Stimulated activated CD4-positive, alpha-beta T cell treated with anti-CD3 and anti-CD28 coated beads, Interleukin-2, amount 100 ng/mL, for 24 hours (primary cell): ENCODE measurements at regions not wholly inside any gene's neighbourhood (a gene's known extent, or its start where the extent isn't known, plus 50 kb on each side); places are given as distances from the start of the nearest gene placed in this dataset.

ENCODE experiments used
- DNase-seq, 2 donors: peaks; one replicate each; pipeline ENCODE4 v3.0.0-alpha.2; 2020

DNA sequence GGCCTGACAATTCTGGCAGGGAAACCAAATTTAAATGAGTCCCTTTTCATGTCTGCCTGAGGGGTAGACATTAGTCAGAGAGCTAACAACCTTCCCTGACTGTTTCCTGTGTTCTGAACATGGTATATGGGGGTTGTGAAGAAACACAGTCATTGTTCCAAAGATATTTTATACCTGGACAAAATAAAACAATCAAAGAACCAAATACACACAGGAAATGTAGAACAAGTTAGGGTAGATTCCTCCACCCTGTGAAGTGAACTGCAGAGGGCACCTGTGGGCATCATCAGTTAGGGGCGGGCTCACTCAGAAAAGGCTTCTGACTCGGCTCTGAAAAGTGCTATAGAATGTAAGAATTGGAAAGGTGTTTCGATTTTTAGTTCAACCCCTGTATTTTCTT, 231.9 kb upstream of the CADM1 start:
- DNase-seq, result no peak

GRCh38 chr11:115724666-115725065, 220.5 kb upstream of the CADM1 start:
- DNase-seq, result no peak

DNA sequence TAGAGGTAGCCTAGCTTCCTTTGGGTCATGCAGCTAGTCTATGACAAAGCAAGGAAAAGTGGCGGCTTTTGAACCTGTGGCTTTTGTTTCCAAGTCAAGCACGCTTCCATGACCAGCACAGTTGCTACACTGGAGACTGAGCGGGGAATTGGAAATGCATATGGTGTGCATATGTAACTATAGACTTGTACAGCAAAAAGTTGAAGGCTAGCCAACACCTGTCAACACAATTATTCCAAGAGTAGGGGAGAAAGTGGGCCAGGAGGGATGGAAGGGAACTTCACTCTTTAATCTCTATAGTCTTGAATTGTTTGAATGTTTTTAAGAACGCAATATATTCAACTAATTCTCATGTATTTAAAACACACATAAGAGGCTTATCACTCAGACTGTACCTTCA, 218.5 kb upstream of the CADM1 start:
- DNase-seq, result no peak

DNA sequence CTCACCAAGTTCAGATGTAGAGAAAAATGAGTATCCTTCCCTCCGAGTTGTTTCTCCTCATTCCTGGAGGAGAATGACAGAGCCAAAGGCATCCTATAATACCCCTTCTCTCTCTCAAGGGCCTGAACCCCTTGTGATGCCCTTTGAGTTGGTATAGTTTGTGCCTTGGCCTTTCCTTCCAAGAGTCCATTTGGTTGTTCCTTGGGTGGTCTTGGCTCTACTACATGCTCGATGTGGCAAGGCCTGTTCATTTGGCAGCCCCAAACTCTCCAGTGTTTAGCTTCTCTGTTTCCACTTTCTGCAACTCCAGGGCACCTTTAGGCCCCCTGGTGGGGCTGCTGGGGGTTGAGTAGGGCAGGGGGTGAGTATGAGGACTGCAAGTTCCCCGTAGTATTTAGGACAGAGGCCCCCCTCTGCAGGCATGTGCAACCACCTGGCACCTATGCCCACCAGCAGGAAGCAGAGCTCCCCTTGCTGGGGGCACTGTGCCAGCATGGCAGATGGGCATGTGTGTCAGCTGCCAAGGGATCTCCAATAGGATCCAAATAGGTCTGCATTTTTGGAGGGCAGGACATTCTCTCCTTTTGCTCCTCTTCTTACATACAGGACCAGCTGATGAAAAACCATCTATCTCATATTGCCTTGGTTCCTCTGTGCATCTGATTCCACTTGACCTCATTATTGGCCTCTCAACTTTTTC, 217.2 kb upstream of the CADM1 start:
- no peak for DNase-seq

DNA sequence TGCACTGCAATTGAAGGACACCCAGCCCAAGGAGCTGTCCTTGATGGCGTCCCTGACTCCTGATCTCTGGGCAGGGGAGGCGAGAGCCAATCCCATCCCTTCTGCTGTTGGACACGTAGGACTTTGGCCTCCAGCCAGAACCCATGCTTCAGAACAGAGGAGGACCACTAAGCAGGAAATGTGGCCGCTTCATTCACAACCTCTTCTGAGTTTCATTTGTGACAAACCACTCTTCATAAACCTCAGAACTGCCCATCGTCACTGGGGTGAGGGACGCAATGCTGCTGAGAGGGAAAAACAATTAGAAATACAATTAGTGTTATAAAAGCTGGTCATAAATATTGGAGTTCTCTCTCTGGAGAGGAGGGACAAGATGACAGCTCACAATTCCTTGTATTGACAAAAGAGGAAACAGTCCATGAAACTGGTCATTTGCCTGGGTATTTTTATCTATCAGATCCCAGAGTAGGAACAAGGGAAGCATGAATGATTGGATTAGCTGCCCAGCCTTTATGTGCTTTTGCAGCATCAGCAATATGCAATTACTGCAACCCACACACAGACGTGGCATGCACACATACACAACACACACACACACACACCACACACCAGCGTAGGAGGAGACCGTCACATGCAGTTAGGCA, 216.5 kb upstream of the CADM1 start:
- no peak for DNase-seq

DNA sequence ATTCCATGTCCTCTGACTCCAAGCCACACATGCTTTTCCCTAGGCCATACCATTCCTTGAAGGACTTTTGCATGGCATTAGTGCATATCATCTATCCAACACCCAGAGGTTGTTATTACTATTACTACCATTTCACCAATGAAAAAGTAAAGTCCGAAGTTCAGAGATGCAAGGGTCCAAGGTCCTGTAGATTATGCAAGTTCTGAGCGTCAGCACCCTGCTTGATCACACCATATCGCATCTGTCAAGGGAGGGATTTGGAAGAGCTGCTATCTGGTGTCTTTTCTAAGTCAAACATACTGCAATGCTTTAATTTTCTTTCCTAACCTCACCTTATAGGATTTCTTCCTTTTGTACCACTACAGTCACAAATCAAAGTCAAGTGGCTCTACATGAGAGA, 214.7 kb upstream of the CADM1 start:
- DNase-seq, result no peak

GRCh38 chr11:115718106-115718505, 213.9 kb upstream of the CADM1 start:
- no peak for DNase-seq

GRCh38 chr11:115716601-115717529, 212.7 kb upstream of the CADM1 start:
- no peak for DNase-seq

- no peak for DNase-seq
Observed at GRCh38 chr11:115716080-115716479, 211.9 kb upstream of the CADM1 start.

DNA sequence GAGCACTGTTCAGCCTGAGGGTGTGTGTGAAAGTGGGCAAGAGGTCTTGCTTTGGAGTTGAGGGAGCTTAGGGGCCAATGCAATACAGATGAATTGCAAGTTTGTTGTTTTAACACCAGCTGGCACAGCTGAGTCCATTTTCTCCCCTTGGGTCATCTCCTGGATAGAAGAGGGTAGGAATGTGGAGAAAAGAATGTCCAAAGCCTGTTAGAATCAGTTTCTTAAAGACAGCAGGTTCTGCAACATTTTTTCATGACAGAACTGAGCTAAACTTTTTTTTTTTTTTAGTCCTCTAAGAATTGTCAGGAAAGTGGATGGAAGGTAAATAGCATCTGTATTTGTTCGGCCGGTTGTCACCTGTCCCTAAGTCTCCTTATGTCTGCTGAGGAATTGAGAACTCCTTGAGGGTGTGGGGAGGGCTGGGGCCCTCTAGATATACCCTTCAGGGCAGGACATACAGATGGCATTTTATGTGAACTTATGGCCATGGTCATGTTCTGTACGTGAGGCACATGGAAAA, 211.1 kb upstream of the CADM1 start:
- no peak for DNase-seq

DNA sequence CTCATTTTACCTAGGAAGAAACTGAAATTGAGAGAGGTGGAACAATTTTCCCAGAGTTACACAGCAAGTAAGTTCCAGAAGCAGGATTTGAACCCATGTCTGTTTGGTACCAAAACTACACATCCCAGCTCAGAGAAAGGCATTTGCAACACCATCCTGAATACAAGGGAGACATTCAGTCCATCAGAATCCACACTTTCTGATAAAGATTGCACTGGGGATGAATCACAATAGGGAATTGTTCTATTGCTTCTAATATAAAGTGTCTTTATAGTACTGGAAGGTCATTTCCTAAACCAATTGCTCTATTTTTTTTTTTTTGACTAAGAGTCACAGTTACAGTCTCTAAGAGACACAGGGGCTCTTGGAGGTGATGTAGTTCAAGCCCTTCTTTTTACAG, 208.1 kb upstream of the CADM1 start:
- no peak for DNase-seq

DNA sequence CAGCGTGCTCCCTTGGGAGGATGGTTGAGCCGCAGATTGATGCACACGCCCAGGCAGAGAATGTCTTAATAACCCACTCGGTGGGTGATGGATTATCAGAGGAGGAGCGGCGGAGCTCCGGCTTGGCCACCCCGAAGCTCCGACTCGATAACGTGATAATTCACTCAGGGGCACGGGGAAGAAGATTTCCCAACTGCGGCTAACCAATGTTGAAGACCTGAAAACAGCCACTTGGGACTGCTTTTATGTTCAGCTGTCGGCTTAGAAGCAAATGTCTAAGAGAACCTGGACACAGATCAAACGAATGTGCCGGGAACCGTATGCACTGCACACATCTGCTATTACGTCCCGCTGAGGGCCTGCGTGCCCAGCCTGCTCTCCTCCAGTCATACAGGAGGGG, 206.8 kb upstream of the CADM1 start:
- DNase-seq, result no peak

- no peak for DNase-seq
Observed at GRCh38 chr11:115710426-115710825, 206.2 kb upstream of the CADM1 start.

GRCh38 chr11:115709297-115709696, 205.1 kb upstream of the CADM1 start:
- no peak for DNase-seq

- DNase-seq, result no peak
Observed at GRCh38 chr11:115707180-115707905, 203.1 kb upstream of the CADM1 start.

GRCh38 chr11:115706626-115707135, 202.5 kb upstream of the CADM1 start:
- no peak for DNase-seq

DNA sequence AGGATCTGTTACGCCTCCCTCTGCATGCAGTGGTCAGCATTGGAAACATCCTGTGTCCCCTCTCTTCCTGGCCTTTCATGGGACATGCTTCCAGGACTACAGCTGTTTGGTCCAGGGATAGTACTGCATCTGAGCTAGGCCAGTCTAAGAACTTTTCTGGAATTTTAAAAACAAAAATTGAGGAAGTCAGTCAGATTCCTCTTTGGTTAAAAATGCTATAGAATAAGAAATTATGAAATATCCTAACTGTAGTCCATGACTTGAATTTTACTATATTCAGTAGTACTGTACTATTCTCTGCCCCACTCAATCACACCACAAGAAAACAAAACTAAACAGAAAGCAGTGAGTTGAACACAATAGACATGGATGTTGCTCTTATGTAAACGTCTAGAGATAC, 201.0 kb upstream of the CADM1 start:
- no peak for DNase-seq

GRCh38 chr11:115700981-115701875, 197.0 kb upstream of the CADM1 start:
- DNase-seq, result no peak

- DNase-seq, result no peak
Observed at GRCh38 chr11:115700496-115700895, 196.3 kb upstream of the CADM1 start.

- DNase-seq, result no peak
Observed at GRCh38 chr11:115699733-115700132, 195.5 kb upstream of the CADM1 start.

DNA sequence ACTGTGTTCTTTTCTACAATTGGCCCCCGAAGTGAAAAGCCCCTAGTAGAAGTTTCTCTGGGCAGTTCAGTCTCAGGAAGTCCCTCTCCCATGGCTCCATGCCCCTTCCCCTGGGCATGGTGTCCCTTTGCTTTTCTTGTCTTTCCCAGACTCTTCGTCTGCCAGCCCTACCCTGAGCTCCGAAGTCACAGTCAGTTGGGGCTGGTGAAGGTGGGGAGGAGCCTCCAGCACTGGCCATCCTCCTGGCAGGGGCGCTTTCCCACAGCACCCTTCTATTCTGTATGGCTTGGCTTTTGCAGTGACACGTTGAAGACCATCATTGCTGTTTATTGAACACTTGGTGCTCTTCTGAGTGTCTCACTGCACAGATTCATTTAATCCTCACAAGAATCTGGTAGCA, 195.1 kb upstream of the CADM1 start:
- DNase-seq, result no peak

DNA sequence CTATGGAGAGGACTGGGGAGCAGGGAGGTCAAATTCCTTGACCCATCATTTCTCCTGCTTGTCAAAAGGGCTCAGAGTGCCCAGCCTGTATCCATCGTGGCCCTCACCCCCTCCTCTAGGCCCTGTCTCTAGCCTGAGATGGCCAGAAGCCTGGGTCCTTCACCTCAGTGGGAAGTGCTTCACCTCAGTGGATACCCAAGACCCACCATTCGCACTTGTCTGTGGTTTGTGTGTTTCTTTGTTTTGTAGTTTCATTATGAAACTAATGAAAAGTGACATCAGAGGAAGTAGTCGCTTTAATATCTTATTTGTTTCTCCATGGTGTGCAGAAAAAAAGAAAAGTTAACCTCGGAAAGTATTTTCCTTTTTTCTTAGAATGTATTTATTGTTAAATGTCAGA, 194.0 kb upstream of the CADM1 start:
- DNase-seq, result no peak
